Liver (tissue), 3 donors: ENCODE measurements at regions not wholly inside any gene's neighbourhood (a gene's known extent, or its start where the extent isn't known, plus 50 kb on each side); places are given as distances from the start of the nearest gene placed in this dataset.

Experiments
- EGR1 ChIP-seq, 2 donors: IDR thresholded peaks; 2 replicates each; pipeline ENCODE4 v1.6.1; 2016 to 2018; ENCODE audit warnings: antibody characterized with exemption in 2 of 2, low read depth in 2 of 2
- HNF4A ChIP-seq, 2 donors: conservative IDR thresholded peaks; 2 replicates each; pipeline ENCODE4 v1.6.1; 2016; ENCODE audit warnings: antibody characterized with exemption in 2 of 2, mild to moderate bottlenecking in 2 of 2
- RAD21 ChIP-seq, 2 donors: IDR thresholded peaks; 2 replicates each; pipeline ENCODE4 v1.6.1; 2016; ENCODE audit warnings: antibody characterized with exemption in 2 of 2, mild to moderate bottlenecking in 2 of 2
- RXRA ChIP-seq, 2 donors: IDR thresholded peaks; 2 replicates each; pipeline ENCODE4 v1.6.1; 2017 to 2018; ENCODE audit warnings: antibody characterized with exemption in 2 of 2, mild to moderate bottlenecking in 1 of 2
- SP1 ChIP-seq: IDR thresholded peaks from 2 replicates; pipeline ENCODE4 v1.6.1; 2018; ENCODE audit warnings: antibody characterized with exemption, mild to moderate bottlenecking
- TAF1 ChIP-seq: conservative IDR thresholded peaks from 2 replicates; pipeline ENCODE4 v1.6.1; 2016; ENCODE audit warnings: antibody characterized with exemption, mild to moderate bottlenecking
- TF ChIP-seq, protein P1 (sequence below): IDR thresholded peaks from 2 replicates; pipeline ENCODE4 v1.6.1; 2016; ENCODE audit warnings: antibody characterized with exemption
- TF ChIP-seq, protein P2 (sequence below): fragments of 150-350 bp; IDR thresholded peaks from 2 replicates; pipeline ENCODE4 v1.5.1; 2017; ENCODE audit warnings: improper control_type of control experiment, low read depth, low read length; ENCODE audit not compliant: missing input control
- TF ChIP-seq, protein P3 (sequence below): IDR thresholded peaks from 2 replicates; pipeline ENCODE4 v1.6.1; 2016; ENCODE audit warnings: antibody characterized with exemption, mild to moderate bottlenecking
- donor health status: healthy.
- donor health status: healthy.

DNA sequence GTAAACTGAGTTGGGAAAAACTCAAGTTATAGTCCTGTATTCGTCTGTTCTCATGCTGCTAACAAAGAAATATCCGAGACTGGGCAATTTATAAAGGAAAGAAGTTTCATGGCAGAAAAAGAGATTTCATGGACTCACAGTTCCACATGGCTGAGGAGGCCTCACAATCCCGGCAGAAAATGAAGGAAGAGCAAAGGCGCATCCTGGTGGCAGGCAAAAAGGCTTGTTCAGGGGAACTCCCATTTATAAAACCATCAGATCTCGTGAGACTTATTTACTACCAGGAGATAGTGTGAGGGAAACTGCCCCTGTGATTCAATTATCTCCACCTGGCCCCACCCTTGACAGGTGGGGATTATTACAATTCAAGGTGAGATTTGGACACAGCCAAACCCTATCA, 292.6 kb upstream of the SYT1 start:
- TF ChIP-seq, protein P1, sequence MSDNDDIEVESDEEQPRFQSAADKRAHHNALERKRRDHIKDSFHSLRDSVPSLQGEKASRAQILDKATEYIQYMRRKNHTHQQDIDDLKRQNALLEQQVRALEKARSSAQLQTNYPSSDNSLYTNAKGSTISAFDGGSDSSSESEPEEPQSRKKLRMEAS: no peak
- TF ChIP-seq EGR1 (IDR thresholded peaks at IDR 0.05; ENCODE audit: low read depth in 2 of 2) (no peak), RAD21 (IDR thresholded peaks at IDR 0.05) (peak; percentile 10 to 37), TAF1 (no peak), RXRA (IDR thresholded peaks at IDR 0.05) (no peak), SP1 (no peak), HNF4A (conservative IDR thresholded peaks at IDR 0.05) (no peak)
- TF ChIP-seq, protein P2, sequence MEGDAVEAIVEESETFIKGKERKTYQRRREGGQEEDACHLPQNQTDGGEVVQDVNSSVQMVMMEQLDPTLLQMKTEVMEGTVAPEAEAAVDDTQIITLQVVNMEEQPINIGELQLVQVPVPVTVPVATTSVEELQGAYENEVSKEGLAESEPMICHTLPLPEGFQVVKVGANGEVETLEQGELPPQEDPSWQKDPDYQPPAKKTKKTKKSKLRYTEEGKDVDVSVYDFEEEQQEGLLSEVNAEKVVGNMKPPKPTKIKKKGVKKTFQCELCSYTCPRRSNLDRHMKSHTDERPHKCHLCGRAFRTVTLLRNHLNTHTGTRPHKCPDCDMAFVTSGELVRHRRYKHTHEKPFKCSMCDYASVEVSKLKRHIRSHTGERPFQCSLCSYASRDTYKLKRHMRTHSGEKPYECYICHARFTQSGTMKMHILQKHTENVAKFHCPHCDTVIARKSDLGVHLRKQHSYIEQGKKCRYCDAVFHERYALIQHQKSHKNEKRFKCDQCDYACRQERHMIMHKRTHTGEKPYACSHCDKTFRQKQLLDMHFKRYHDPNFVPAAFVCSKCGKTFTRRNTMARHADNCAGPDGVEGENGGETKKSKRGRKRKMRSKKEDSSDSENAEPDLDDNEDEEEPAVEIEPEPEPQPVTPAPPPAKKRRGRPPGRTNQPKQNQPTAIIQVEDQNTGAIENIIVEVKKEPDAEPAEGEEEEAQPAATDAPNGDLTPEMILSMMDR: no peak
- TF ChIP-seq, protein P3, sequence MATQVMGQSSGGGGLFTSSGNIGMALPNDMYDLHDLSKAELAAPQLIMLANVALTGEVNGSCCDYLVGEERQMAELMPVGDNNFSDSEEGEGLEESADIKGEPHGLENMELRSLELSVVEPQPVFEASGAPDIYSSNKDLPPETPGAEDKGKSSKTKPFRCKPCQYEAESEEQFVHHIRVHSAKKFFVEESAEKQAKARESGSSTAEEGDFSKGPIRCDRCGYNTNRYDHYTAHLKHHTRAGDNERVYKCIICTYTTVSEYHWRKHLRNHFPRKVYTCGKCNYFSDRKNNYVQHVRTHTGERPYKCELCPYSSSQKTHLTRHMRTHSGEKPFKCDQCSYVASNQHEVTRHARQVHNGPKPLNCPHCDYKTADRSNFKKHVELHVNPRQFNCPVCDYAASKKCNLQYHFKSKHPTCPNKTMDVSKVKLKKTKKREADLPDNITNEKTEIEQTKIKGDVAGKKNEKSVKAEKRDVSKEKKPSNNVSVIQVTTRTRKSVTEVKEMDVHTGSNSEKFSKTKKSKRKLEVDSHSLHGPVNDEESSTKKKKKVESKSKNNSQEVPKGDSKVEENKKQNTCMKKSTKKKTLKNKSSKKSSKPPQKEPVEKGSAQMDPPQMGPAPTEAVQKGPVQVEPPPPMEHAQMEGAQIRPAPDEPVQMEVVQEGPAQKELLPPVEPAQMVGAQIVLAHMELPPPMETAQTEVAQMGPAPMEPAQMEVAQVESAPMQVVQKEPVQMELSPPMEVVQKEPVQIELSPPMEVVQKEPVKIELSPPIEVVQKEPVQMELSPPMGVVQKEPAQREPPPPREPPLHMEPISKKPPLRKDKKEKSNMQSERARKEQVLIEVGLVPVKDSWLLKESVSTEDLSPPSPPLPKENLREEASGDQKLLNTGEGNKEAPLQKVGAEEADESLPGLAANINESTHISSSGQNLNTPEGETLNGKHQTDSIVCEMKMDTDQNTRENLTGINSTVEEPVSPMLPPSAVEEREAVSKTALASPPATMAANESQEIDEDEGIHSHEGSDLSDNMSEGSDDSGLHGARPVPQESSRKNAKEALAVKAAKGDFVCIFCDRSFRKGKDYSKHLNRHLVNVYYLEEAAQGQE: no peak
